Adrenal gland (tissue), 9 donors: ENCODE measurements at regions not wholly inside any gene's neighbourhood (a gene's known extent, or its start where the extent isn't known, plus 50 kb on each side); places are given as distances from the start of the nearest gene placed in this dataset.

Experiments
- DNase-seq, 7 donors: peaks; one replicate each; pipeline ENCODE4 v3.0.0-alpha.2; 2019 to 2020
- H3K27ac ChIP-seq, 5 donors: fragments of 200-600 bp; sonication (generic) in 4 of 5; 1 replicate in 3 of 5; 2 replicates in 2 of 5; pipeline versions ENCODE4 v1.5.1 to v1.8.0; 2016 to 2020; ENCODE audit warnings: mild to moderate bottlenecking in 1 of 5
- H3K27me3 ChIP-seq: fragments of 200-600 bp; 2 replicates; pipeline ENCODE4 v1.8.0; 2021
- H3K36me3 ChIP-seq, 2 donors: fragments of 200-600 bp; replicated peaks in 1 of 2; 1 replicate in 1 of 2; 2 replicates in 1 of 2; pipeline versions ENCODE4 v1.5.1 to v1.8.0; 2018 to 2022
- H3K4me1 ChIP-seq, 2 donors: fragments of 200-600 bp; replicated peaks in 1 of 2; 1 replicate in 1 of 2; 2 replicates in 1 of 2; pipeline versions ENCODE4 v1.5.1 to v1.8.0; 2018 to 2021
- H3K4me3 ChIP-seq, 4 donors: fragments of 200-600 bp; sonication (generic) in 3 of 4; one replicate each; pipeline ENCODE4 v1.5.1; 2016 to 2018
- H3K9me3 ChIP-seq, 3 donors: fragments of 200-600 bp; sonication (generic) in 1 of 3; replicated peaks in 1 of 3; 1 replicate in 2 of 3; 2 replicates in 1 of 3; pipeline versions ENCODE4 v1.5.1 to v1.8.0; 2016 to 2021
- CTCF ChIP-seq, 6 experiments: fragments of 450-650 bp in 4 of 6; fragments of 200-600 bp in 2 of 6; sonication (generic) in 1 of 6; IDR thresholded peaks; 1 replicate in 5 of 6; 2 replicates in 1 of 6; pipeline versions ENCODE4 v1.5.1 to v1.8.0; 2016 to 2021; ENCODE audit warnings: antibody characterized with exemption in 6 of 6, mild to moderate bottlenecking in 2 of 6, moderate library complexity in 1 of 6
- POLR2A ChIP-seq, 2 donors: fragments of 450-650 bp; IDR thresholded peaks; one replicate each; pipeline ENCODE4 v1.6.1; 2017; ENCODE audit warnings: antibody characterized with exemption in 2 of 2, mild to moderate bottlenecking in 2 of 2, moderate library complexity in 1 of 2
- WGBS, 4 donors: extraction: QIAGEN DNeasy Blood & Tissue Kit in 2 of 4; methylation state at CpG; one replicate each; pipeline versions ENCODE4 v1.1.5 to v1.1.7; 2013 to 2017; 5-methylcytosine and 5-hydroxymethylcytosine counted together
- intact Hi-C, 2 donors: fragments of 100-400 bp; cut with DNase I; formaldehyde crosslinking; loops; one replicate each; pipeline versions ENCODE4 v1.14.1 to v1.15.0; 2022 to 2023
- donor health status: healthy with polysubstance abuse.
- donor health status: Bipolar disorder and iron deficiency.
- donor health status: DM: yes; HTN: yes; CAD: no.
- donor health status: DM: no; HTN: no; CAD: no.
- donor health status: DM: no; HTN: no; CAD: no.

GRCh38 chr3:150097588-150097890 lies 126.8 kb upstream of the PFN2 start:
- no peak for DNase-seq
- Histone ChIP-seq H3K27me3 (no peaks in the 10 kb centered on the region), H3K9me3 (no peaks in the 10 kb centered on the region), H3K4me3 (no peak overlapping the region), H3K36me3 (no peaks in the 10 kb centered on the region), H3K27ac (no peak overlapping the region), H3K4me1 (no peaks in the 10 kb centered on the region)
- intact Hi-C loops, result no loop called here
- TF ChIP-seq CTCF (IDR thresholded peaks at IDR 0.05) (no peak), POLR2A (IDR thresholded peaks at IDR 0.05) (no peak)
- WGBS, 4 donors, result 74 to 91% (median 84%) methylated on average over 4 of the region's 4 CpGs

- H3K4me3 ChIP-seq, result no peak overlapping the region
- no peaks in the 10 kb centered on the region for H3K4me1 ChIP-seq
- 43 to 57% (median 57%) methylated on average over 3 of the region's 3 CpGs for WGBS, 4 donors
- H3K27ac ChIP-seq, result no peak overlapping the region
- H3K27me3 ChIP-seq, result no peaks in the 10 kb centered on the region
- no peak for DNase-seq
- no peak for TF ChIP-seq CTCF (IDR thresholded peaks at IDR 0.05)
- TF ChIP-seq POLR2A (IDR thresholded peaks at IDR 0.05), result no peak
- H3K9me3 ChIP-seq, result no peaks in the 10 kb centered on the region
- H3K36me3 ChIP-seq, result no peaks in the 10 kb centered on the region
- intact Hi-C loops, result no loop called here
Observed at GRCh38 chr3:150096700-150097587, 126.2 kb upstream of the PFN2 start.

- TF ChIP-seq POLR2A (IDR thresholded peaks at IDR 0.05), result no peak
- TF ChIP-seq CTCF (IDR thresholded peaks at IDR 0.05), result no peak
- DNase-seq, result no peak
- H3K4me3 ChIP-seq, result no peak overlapping the region
- no peak overlapping the region for H3K27ac ChIP-seq
- no peaks in the 10 kb centered on the region for H3K36me3 ChIP-seq
- WGBS, 4 donors, result 74 to 87% (median 83%) methylated on average over 7 of the region's 7 CpGs
- no peaks in the 10 kb centered on the region for H3K9me3 ChIP-seq
- H3K4me1 ChIP-seq, result no peaks in the 10 kb centered on the region
- no peaks in the 10 kb centered on the region for H3K27me3 ChIP-seq
- intact Hi-C loops, result no loop called here
Observed at GRCh38 chr3:150094150-150094933, 123.6 kb upstream of the PFN2 start.

- Histone ChIP-seq H3K9me3 (no peaks in the 10 kb centered on the region), H3K27ac (no peak overlapping the region), H3K4me1 (no peaks in the 10 kb centered on the region), H3K27me3 (peaks cover 4% of the 10 kb centered on the region), H3K4me3 (no peak overlapping the region), H3K36me3 (no peaks in the 10 kb centered on the region)
- intact Hi-C loops, result no loop called here
- TF ChIP-seq POLR2A (IDR thresholded peaks at IDR 0.05), result no peak
- no peak for TF ChIP-seq CTCF (IDR thresholded peaks at IDR 0.05)
- no peak for DNase-seq
- WGBS, 4 donors, result 56 to 73% (median 63%) methylated on average over 4 of the region's 4 CpGs
Observed at GRCh38 chr3:150091626-150092025, 120.9 kb upstream of the PFN2 start.
